IMR-90 (cell line): ENCODE measurements at regions not wholly inside any gene's neighbourhood (a gene's known extent, or its start where the extent isn't known, plus 50 kb on each side); places are given as distances from the start of the nearest gene placed in this dataset.

Experiments
- BHLHE40 ChIP-seq: fragments of 150-350 bp; IDR thresholded peaks from 2 replicates; pipeline ENCODE4 v1.6.1; 2016; ENCODE audit warnings: mild to moderate bottlenecking, low read depth, low read length
- CTCF ChIP-seq: conservative IDR thresholded peaks from 2 replicates; pipeline ENCODE4 v1.5.1; 2012; ENCODE audit warnings: mild to moderate bottlenecking, low read depth, low read length, improper control_type of control experiment
- NFE2L2 ChIP-seq: fragments of 150-350 bp; IDR thresholded peaks from 2 replicates; pipeline ENCODE4 v1.6.1; 2016; ENCODE audit warnings: low read depth, mild to moderate bottlenecking, low read length
- POLR2A ChIP-seq: IDR thresholded peaks from 2 replicates; pipeline ENCODE4 v1.6.1; 2012; ENCODE audit warnings: mild to moderate bottlenecking, low read depth, low read length
- SMC3 ChIP-seq: fragments of 150-350 bp; IDR thresholded peaks from 2 replicates; pipeline ENCODE4 v1.6.1; 2016; ENCODE audit warnings: low read depth, mild to moderate bottlenecking, antibody characterized with exemption, low read length, moderate library complexity

- no peak for TF ChIP-seq CTCF
- no peak for TF ChIP-seq SMC3
- no peak for TF ChIP-seq NFE2L2
- TF ChIP-seq POLR2A, result no peak
- TF ChIP-seq BHLHE40, result no peak
Measured at GRCh38 chr6:51139950-51140385, 321.3 kb downstream of the TFAP2B start.
